Neural cell (in vitro differentiated cells): ENCODE measurements at regions not wholly inside any gene's neighbourhood (a gene's known extent, or its start where the extent isn't known, plus 50 kb on each side); places are given as distances from the start of the nearest gene placed in this dataset.

Experiments
- H2AFZ ChIP-seq: fragments of 200-600, 300-800 bp; sonication (generic), shearing (Covaris generic); 2 replicates; pipeline ENCODE4 v1.6.0; 2014; ENCODE audit warnings: low read depth, mild to moderate bottlenecking, antibody characterized with exemption, low read length, moderate library complexity
- H3F3A ChIP-seq: fragments of 200-600 bp; shearing (Covaris generic); 2 replicates; pipeline ENCODE4 v1.6.1; 2016; ENCODE audit warnings: mild to moderate bottlenecking, moderate library complexity, mixed read lengths, antibody characterized with exemption, low read length; ENCODE audit not compliant: insufficient read depth, poor library complexity, severe bottlenecking
- H3K27ac ChIP-seq: fragments of 200-600, 300-800 bp; sonication (generic), shearing (Covaris generic); 2 replicates; pipeline ENCODE4 v1.5.1; 2014; ENCODE audit warnings: mild to moderate bottlenecking, low read length, moderate library complexity
- H3K27me3 ChIP-seq: fragments of 300-800, 200-600 bp; sonication (generic), shearing (Covaris generic); 2 replicates; pipeline ENCODE4 v1.6.0; 2014; ENCODE audit warnings: mild to moderate bottlenecking, low read depth, low read length, moderate library complexity; ENCODE audit not compliant: insufficient read depth
- H3K36me3 ChIP-seq: fragments of 300-800, 200-600 bp; sonication (generic), shearing (Covaris generic); 2 replicates; pipeline ENCODE4 v1.5.1; 2014; ENCODE audit warnings: mild to moderate bottlenecking, antibody characterized with exemption, low read length, moderate library complexity; ENCODE audit not compliant: insufficient read depth
- H3K4me2 ChIP-seq: fragments of 300-800, 200-600 bp; sonication (generic), shearing (Covaris generic); 2 replicates; pipeline ENCODE4 v1.6.0; 2014; ENCODE audit warnings: mild to moderate bottlenecking, low read length
- H3K4me3 ChIP-seq: fragments of 300-800, 200-600 bp; sonication (generic), shearing (Covaris generic); 2 replicates; pipeline ENCODE4 v1.5.1; 2014; ENCODE audit warnings: mild to moderate bottlenecking, low read length, moderate library complexity
- H3K79me2 ChIP-seq: fragments of 200-600 bp; shearing (Covaris generic); replicated peaks from 2 replicates; pipeline ENCODE4 v1.6.0; 2014; ENCODE audit warnings: mild to moderate bottlenecking, low read length, moderate library complexity; ENCODE audit not compliant: insufficient read depth
- H3K9ac ChIP-seq: fragments of 300-800, 200-600 bp; sonication (generic), shearing (Covaris generic); 2 replicates; pipeline ENCODE4 v1.6.1; 2016; ENCODE audit warnings: mild to moderate bottlenecking, low read length, mixed read lengths
- H3K9me2 ChIP-seq: fragments of 200-600 bp; shearing (Covaris generic); 2 replicates; pipeline ENCODE4 v1.6.1; 2016; ENCODE audit warnings: mild to moderate bottlenecking, low read length, mixed read lengths; ENCODE audit not compliant: insufficient read depth
- H3K9me3 ChIP-seq: fragments of 200-600, 300-800 bp; sonication (generic), shearing (Covaris generic); 2 replicates; pipeline ENCODE4 v1.6.1; 2016; ENCODE audit warnings: mild to moderate bottlenecking, mixed run types, low read length, moderate library complexity, mixed read lengths
- H4K20me1 ChIP-seq: fragments of 200-600 bp; shearing (Covaris generic); 2 replicates; pipeline ENCODE4 v1.6.1; 2016; ENCODE audit warnings: mild to moderate bottlenecking, mixed run types; ENCODE audit not compliant: insufficient read depth
- EP300 ChIP-seq: fragments of 450-650 bp; conservative IDR thresholded peaks from 2 replicates; pipeline ENCODE4 v1.6.1; 2014; ENCODE audit warnings: antibody characterized with exemption, mild to moderate bottlenecking, moderate library complexity; ENCODE audit not compliant: poor library complexity, severe bottlenecking
- EZH2 ChIP-seq: fragments of 200-600, 300-800 bp; shearing (Covaris generic), sonication (generic); IDR thresholded peaks from 2 replicates; pipeline ENCODE4 v1.6.1; 2014; ENCODE audit warnings: antibody characterized with exemption, low read length, borderline replicate concordance, mild to moderate bottlenecking; ENCODE audit not compliant: insufficient read depth, poor library complexity, severe bottlenecking
- MXI1 ChIP-seq: fragments of 450-650 bp; conservative IDR thresholded peaks from 2 replicates; pipeline ENCODE4 v1.6.1; 2014; ENCODE audit warnings: antibody characterized with exemption, mild to moderate bottlenecking; ENCODE audit not compliant: poor library complexity, severe bottlenecking
- POLR2AphosphoS5 ChIP-seq: IDR thresholded peaks from 2 replicates; pipeline ENCODE4 v1.6.1; 2012
- RAD21 ChIP-seq: fragments of 450-650 bp; conservative IDR thresholded peaks from 2 replicates; pipeline ENCODE4 v1.6.1; 2014; ENCODE audit warnings: antibody characterized with exemption, mild to moderate bottlenecking, moderate library complexity
- SMC3 ChIP-seq: fragments of 450-650 bp; conservative IDR thresholded peaks from 2 replicates; pipeline ENCODE4 v1.6.1; 2014; ENCODE audit warnings: antibody characterized with exemption, mild to moderate bottlenecking, moderate library complexity; ENCODE audit not compliant: poor library complexity
- TAF1 ChIP-seq: IDR thresholded peaks from 2 replicates; pipeline ENCODE4 v1.6.1; 2012; ENCODE audit warnings: low read depth
- TF ChIP-seq, protein P1 (sequence below): IDR thresholded peaks from 2 replicates; pipeline ENCODE4 v1.6.1; 2012; ENCODE audit warnings: borderline replicate concordance
- TF ChIP-seq, protein P2 (sequence below): fragments of 450-650 bp; IDR thresholded peaks from 2 replicates; pipeline ENCODE4 v1.5.1; 2014; ENCODE audit warnings: antibody characterized with exemption, mild to moderate bottlenecking, moderate library complexity; ENCODE audit not compliant: poor library complexity, severe bottlenecking

DNA sequence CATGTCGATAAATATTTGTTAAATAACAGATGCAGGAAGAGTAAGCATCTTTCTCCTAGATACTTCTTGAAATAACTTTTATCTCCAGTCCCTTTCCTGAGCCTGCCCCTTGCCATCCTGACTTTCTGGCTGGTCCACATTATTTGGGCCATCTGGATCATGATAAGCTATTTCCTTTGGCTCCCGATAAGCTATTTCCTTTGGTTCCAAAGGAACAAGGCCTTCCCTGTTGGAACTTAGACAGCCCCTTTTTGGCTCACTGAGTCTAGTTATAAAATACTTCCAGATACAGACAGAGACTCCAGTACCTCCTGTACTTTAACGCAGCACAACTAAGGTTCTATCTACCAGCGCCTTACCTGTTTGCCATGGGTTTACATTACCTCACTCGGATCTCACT, 205.3 kb upstream of the CCDC150 start:
- Histone ChIP-seq H3K9ac (no peak overlapping the region), H3K9me2 (no peaks in the 10 kb centered on the region), H3K4me2 (no peak overlapping the region), H4K20me1 (no peaks in the 10 kb centered on the region), H2AFZ (no peak overlapping the region), H3K9me3 (no peaks in the 10 kb centered on the region), H3K27ac (no peak overlapping the region), H3K79me2 (no peaks in the 10 kb centered on the region), H3K27me3 (no peaks in the 10 kb centered on the region), H3F3A (no peaks in the 10 kb centered on the region), H3K4me3 (no peak overlapping the region), H3K36me3 (peaks cover 4% of the 10 kb centered on the region)
- TF ChIP-seq, protein P1, sequence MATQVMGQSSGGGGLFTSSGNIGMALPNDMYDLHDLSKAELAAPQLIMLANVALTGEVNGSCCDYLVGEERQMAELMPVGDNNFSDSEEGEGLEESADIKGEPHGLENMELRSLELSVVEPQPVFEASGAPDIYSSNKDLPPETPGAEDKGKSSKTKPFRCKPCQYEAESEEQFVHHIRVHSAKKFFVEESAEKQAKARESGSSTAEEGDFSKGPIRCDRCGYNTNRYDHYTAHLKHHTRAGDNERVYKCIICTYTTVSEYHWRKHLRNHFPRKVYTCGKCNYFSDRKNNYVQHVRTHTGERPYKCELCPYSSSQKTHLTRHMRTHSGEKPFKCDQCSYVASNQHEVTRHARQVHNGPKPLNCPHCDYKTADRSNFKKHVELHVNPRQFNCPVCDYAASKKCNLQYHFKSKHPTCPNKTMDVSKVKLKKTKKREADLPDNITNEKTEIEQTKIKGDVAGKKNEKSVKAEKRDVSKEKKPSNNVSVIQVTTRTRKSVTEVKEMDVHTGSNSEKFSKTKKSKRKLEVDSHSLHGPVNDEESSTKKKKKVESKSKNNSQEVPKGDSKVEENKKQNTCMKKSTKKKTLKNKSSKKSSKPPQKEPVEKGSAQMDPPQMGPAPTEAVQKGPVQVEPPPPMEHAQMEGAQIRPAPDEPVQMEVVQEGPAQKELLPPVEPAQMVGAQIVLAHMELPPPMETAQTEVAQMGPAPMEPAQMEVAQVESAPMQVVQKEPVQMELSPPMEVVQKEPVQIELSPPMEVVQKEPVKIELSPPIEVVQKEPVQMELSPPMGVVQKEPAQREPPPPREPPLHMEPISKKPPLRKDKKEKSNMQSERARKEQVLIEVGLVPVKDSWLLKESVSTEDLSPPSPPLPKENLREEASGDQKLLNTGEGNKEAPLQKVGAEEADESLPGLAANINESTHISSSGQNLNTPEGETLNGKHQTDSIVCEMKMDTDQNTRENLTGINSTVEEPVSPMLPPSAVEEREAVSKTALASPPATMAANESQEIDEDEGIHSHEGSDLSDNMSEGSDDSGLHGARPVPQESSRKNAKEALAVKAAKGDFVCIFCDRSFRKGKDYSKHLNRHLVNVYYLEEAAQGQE = no peak
- TF ChIP-seq TAF1 (no peak), EZH2 (no peak), RAD21 (no peak), EP300 (no peak), MXI1 (no peak), POLR2AphosphoS5 (no peak), SMC3 (no peak)
- TF ChIP-seq, protein P2, sequence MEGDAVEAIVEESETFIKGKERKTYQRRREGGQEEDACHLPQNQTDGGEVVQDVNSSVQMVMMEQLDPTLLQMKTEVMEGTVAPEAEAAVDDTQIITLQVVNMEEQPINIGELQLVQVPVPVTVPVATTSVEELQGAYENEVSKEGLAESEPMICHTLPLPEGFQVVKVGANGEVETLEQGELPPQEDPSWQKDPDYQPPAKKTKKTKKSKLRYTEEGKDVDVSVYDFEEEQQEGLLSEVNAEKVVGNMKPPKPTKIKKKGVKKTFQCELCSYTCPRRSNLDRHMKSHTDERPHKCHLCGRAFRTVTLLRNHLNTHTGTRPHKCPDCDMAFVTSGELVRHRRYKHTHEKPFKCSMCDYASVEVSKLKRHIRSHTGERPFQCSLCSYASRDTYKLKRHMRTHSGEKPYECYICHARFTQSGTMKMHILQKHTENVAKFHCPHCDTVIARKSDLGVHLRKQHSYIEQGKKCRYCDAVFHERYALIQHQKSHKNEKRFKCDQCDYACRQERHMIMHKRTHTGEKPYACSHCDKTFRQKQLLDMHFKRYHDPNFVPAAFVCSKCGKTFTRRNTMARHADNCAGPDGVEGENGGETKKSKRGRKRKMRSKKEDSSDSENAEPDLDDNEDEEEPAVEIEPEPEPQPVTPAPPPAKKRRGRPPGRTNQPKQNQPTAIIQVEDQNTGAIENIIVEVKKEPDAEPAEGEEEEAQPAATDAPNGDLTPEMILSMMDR = no peak

DNA sequence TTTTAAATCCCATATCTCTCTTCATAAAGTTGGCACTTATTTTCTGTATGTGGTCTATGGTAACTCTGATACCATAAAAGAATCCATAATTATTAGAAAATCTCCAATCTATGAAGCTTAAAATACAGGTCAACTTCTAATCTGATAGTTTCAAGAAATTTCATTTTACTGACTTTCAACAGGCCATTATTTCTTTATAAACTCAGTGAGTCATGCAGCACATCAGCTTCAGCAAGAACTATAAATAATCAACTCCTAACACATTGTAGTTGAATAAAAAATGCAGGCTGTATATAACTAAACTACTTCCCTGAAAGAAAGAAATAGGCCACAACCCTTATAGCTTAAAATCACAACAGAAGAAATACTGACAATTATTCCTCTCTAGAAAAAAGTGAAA, 204.3 kb upstream of the CCDC150 start:
- Histone ChIP-seq H3K27ac (no peak overlapping the region), H2AFZ (no peak overlapping the region)
- no peak for TF ChIP-seq RAD21
- TF ChIP-seq EP300 = no peak
- TF ChIP-seq, protein P2 = no peak
- TF ChIP-seq, protein P1 = no peak
- no peak for TF ChIP-seq POLR2AphosphoS5
- no peak for TF ChIP-seq EZH2

More for the DNA sequence above, 204.3 kb upstream of the CCDC150 start:
- Histone ChIP-seq H3K9me3 (no peaks in the 10 kb centered on the region), H3K36me3 (peaks cover 4% of the 10 kb centered on the region), H3K4me2 (no peak overlapping the region), H3K79me2 (no peaks in the 10 kb centered on the region), H3K27me3 (no peaks in the 10 kb centered on the region), H3K9me2 (no peaks in the 10 kb centered on the region), H4K20me1 (no peaks in the 10 kb centered on the region), H3K4me3 (no peak overlapping the region), H3K9ac (no peak overlapping the region), H3F3A (no peaks in the 10 kb centered on the region)
